Activated CD4-positive, alpha-beta T cell treated with anti-CD3 and anti-CD28 coated beads, Interleukin-2, amount 10 ng/mL, durations not matched to agents 24 days and 14 days (primary cell): ENCODE measurements at regions not wholly inside any gene's neighbourhood (a gene's known extent, or its start where the extent isn't known, plus 50 kb on each side); places are given as distances from the start of the nearest gene placed in this dataset.
"Not testable (repeated sequence)": the region's sequence is repeated elsewhere in the genome, so short reads cannot be mapped to it uniquely, and the experiment has no call there.

Experiments used
- DNase-seq: peaks from one replicate; pipeline ENCODE4 v3.0.0; 2022
- H3K27ac Mint-ChIP-seq: one replicate; pipeline ENCODE4 v1.8.0; 2022; ENCODE audit warnings: mild to moderate bottlenecking, mixed read lengths
- H3K27me3 Mint-ChIP-seq: one replicate; pipeline ENCODE4 v1.8.0; 2022; ENCODE audit warnings: mixed read lengths
- H3K36me3 Mint-ChIP-seq: one replicate; pipeline ENCODE4 v1.8.0; 2022; ENCODE audit warnings: low read depth, mild to moderate bottlenecking, mixed read lengths
- H3K4me1 Mint-ChIP-seq: one replicate; pipeline ENCODE4 v1.8.0; 2021; ENCODE audit warnings: mixed read lengths
- H3K4me3 Mint-ChIP-seq: one replicate; pipeline ENCODE4 v1.8.0; 2022; ENCODE audit warnings: mild to moderate bottlenecking, moderate library complexity, mixed read lengths
- H3K9me3 Mint-ChIP-seq: one replicate; pipeline ENCODE4 v1.8.0; 2021; ENCODE audit warnings: mixed read lengths
- intact Hi-C: fragments of 100-400 bp; cut with micrococcal nuclease; formaldehyde crosslinking; loops from one replicate; pipeline ENCODE4 v1.15.1; 2023

- H3K9me3 Mint-ChIP-seq: peaks cover 2% of the 10 kb centered on the region
- H3K27ac Mint-ChIP-seq: no peak overlapping the region
- H3K4me1 Mint-ChIP-seq: no peaks in the 10 kb centered on the region
- H3K27me3 Mint-ChIP-seq: no peaks in the 10 kb centered on the region
- DNase-seq: no peak
- intact Hi-C loops: no loop called here
- H3K4me3 Mint-ChIP-seq: no peak overlapping the region
- no peaks in the 10 kb centered on the region for H3K36me3 Mint-ChIP-seq
Observed at GRCh38 chr6:50318536-50318935, 268.8 kb upstream of the DEFB112 start.

GRCh38 chr6:50330347-50330746 lies 280.6 kb upstream of the DEFB112 start:
- H3K9me3 Mint-ChIP-seq: peaks cover 7% of the 10 kb centered on the region
- no peak for DNase-seq
- H3K27ac Mint-ChIP-seq: no peak overlapping the region
- intact Hi-C loops: no loop called here
- H3K4me3 Mint-ChIP-seq: no peak overlapping the region
- no peaks in the 10 kb centered on the region for H3K4me1 Mint-ChIP-seq
- no peaks in the 10 kb centered on the region for H3K36me3 Mint-ChIP-seq
- H3K27me3 Mint-ChIP-seq: no peaks in the 10 kb centered on the region

GRCh38 chr6:50330963-50331362 lies 281.2 kb upstream of the DEFB112 start:
- H3K4me1 Mint-ChIP-seq: no peaks in the 10 kb centered on the region
- H3K36me3 Mint-ChIP-seq: no peaks in the 10 kb centered on the region
- no peak overlapping the region for H3K27ac Mint-ChIP-seq
- intact Hi-C loops: no loop called here
- H3K9me3 Mint-ChIP-seq: peaks cover 7% of the 10 kb centered on the region
- no peaks in the 10 kb centered on the region for H3K27me3 Mint-ChIP-seq
- DNase-seq: no peak
- no peak overlapping the region for H3K4me3 Mint-ChIP-seq

- H3K27me3 Mint-ChIP-seq: no peaks in the 10 kb centered on the region
- intact Hi-C loops: no loop called here
- no peak overlapping the region for H3K27ac Mint-ChIP-seq
- H3K4me1 Mint-ChIP-seq: no peaks in the 10 kb centered on the region
- DNase-seq: no peak
- H3K9me3 Mint-ChIP-seq: no peaks in the 10 kb centered on the region
- H3K4me3 Mint-ChIP-seq: no peak overlapping the region
- no peaks in the 10 kb centered on the region for H3K36me3 Mint-ChIP-seq
Observed at GRCh38 chr6:50333696-50334095, 284.0 kb upstream of the DEFB112 start.

GRCh38 chr6:50337532-50338122 lies 287.9 kb upstream of the DEFB112 start:
- no peak for DNase-seq
- no peaks in the 10 kb centered on the region for H3K9me3 Mint-ChIP-seq
- H3K27ac Mint-ChIP-seq: no peak overlapping the region
- H3K4me3 Mint-ChIP-seq: no peak overlapping the region
- H3K27me3 Mint-ChIP-seq: no peaks in the 10 kb centered on the region
- H3K4me1 Mint-ChIP-seq: no peaks in the 10 kb centered on the region
- intact Hi-C loops: no loop called here
- H3K36me3 Mint-ChIP-seq: no peaks in the 10 kb centered on the region

GRCh38 chr6:50353603-50354002 lies 303.9 kb upstream of the DEFB112 start:
- H3K36me3 Mint-ChIP-seq: no peaks in the 10 kb centered on the region
- H3K4me3 Mint-ChIP-seq: no peak overlapping the region
- no peak for DNase-seq
- peaks cover 7% of the 10 kb centered on the region for H3K9me3 Mint-ChIP-seq
- no peaks in the 10 kb centered on the region for H3K4me1 Mint-ChIP-seq
- H3K27me3 Mint-ChIP-seq: no peaks in the 10 kb centered on the region
- no peak overlapping the region for H3K27ac Mint-ChIP-seq
- intact Hi-C loops: loop anchor here (5.0 kb wide), 1 partner anchor 1196 kb away; no protein-coding TSS in a partner anchor

- no peak overlapping the region for H3K27ac Mint-ChIP-seq
- H3K27me3 Mint-ChIP-seq: no peaks in the 10 kb centered on the region
- DNase-seq: no peak
- intact Hi-C loops: no loop called here
- H3K4me1 Mint-ChIP-seq: no peaks in the 10 kb centered on the region
- no peaks in the 10 kb centered on the region for H3K36me3 Mint-ChIP-seq
- no peak overlapping the region for H3K4me3 Mint-ChIP-seq
- H3K9me3 Mint-ChIP-seq: peaks cover 3% of the 10 kb centered on the region
Observed at GRCh38 chr6:50358113-50358512, 308.4 kb upstream of the DEFB112 start.

- no peaks in the 10 kb centered on the region for H3K27me3 Mint-ChIP-seq
- no peak for DNase-seq
- intact Hi-C loops: no loop called here
- H3K36me3 Mint-ChIP-seq: no peaks in the 10 kb centered on the region
- H3K4me1 Mint-ChIP-seq: no peaks in the 10 kb centered on the region
- H3K4me3 Mint-ChIP-seq: no peak overlapping the region
- no peak overlapping the region for H3K27ac Mint-ChIP-seq
- no peaks in the 10 kb centered on the region for H3K9me3 Mint-ChIP-seq
Observed at GRCh38 chr6:50361641-50362331, 312.1 kb upstream of the DEFB112 start.

- H3K9me3 Mint-ChIP-seq: no peaks in the 10 kb centered on the region
- DNase-seq: no peak
- intact Hi-C loops: no loop called here
- no peaks in the 10 kb centered on the region for H3K36me3 Mint-ChIP-seq
- no peaks in the 10 kb centered on the region for H3K4me1 Mint-ChIP-seq
- no peak overlapping the region for H3K27ac Mint-ChIP-seq
- H3K4me3 Mint-ChIP-seq: no peak overlapping the region
- no peaks in the 10 kb centered on the region for H3K27me3 Mint-ChIP-seq
Observed at GRCh38 chr6:50362706-50363105, 313.0 kb upstream of the DEFB112 start.

- no peak overlapping the region for H3K27ac Mint-ChIP-seq
- no peaks in the 10 kb centered on the region for H3K9me3 Mint-ChIP-seq
- no peaks in the 10 kb centered on the region for H3K36me3 Mint-ChIP-seq
- H3K4me3 Mint-ChIP-seq: no peak overlapping the region
- H3K27me3 Mint-ChIP-seq: no peaks in the 10 kb centered on the region
- DNase-seq: no peak
- H3K4me1 Mint-ChIP-seq: no peaks in the 10 kb centered on the region
- intact Hi-C loops: no loop called here
Observed at GRCh38 chr6:50369996-50370395, 320.3 kb upstream of the DEFB112 start.

GRCh38 chr6:50380406-50381098 lies 330.8 kb upstream of the DEFB112 start:
- intact Hi-C loops: no loop called here
- no peaks in the 10 kb centered on the region for H3K27me3 Mint-ChIP-seq
- no peak for DNase-seq
- H3K9me3 Mint-ChIP-seq: peaks cover 5% of the 10 kb centered on the region
- H3K27ac Mint-ChIP-seq: no peak overlapping the region
- H3K36me3 Mint-ChIP-seq: no peaks in the 10 kb centered on the region
- no peaks in the 10 kb centered on the region for H3K4me1 Mint-ChIP-seq
- no peak overlapping the region for H3K4me3 Mint-ChIP-seq

- Mint-ChIP-seq H3K4me3 (no peak overlapping the region), H3K36me3 (no peaks in the 10 kb centered on the region), H3K27me3 (no peaks in the 10 kb centered on the region), H3K4me1 (no peaks in the 10 kb centered on the region), H3K27ac (no peak overlapping the region), H3K9me3 (peaks cover 2% of the 10 kb centered on the region)
- DNase-seq: no peak
- intact Hi-C loops: no loop called here
Observed at GRCh38 chr6:50381099-50381415, 331.3 kb upstream of the DEFB112 start.

- Mint-ChIP-seq H3K27me3 (no peaks in the 10 kb centered on the region), H3K27ac (no peak overlapping the region), H3K4me1 (no peaks in the 10 kb centered on the region), H3K4me3 (no peak overlapping the region), H3K36me3 (no peaks in the 10 kb centered on the region), H3K9me3 (no peaks in the 10 kb centered on the region)
- intact Hi-C loops: no loop called here
- no peak for DNase-seq
Observed at GRCh38 chr6:50390416-50390815, 322.9 kb upstream of the TFAP2D start.

GRCh38 chr6:50394139-50394538 lies 319.2 kb upstream of the TFAP2D start:
- intact Hi-C loops, H3K9me3 Mint-ChIP-seq: not testable (repeated sequence)

More at GRCh38 chr6:50394139-50394538, 319.2 kb upstream of the TFAP2D start:
- H3K4me1 Mint-ChIP-seq, DNase-seq, H3K36me3 Mint-ChIP-seq, H3K27ac Mint-ChIP-seq, H3K27me3 Mint-ChIP-seq, H3K4me3 Mint-ChIP-seq: not testable (repeated sequence)
